ENCODE measurements at regions not wholly inside any gene's neighbourhood (a gene's known extent, or its start where the extent isn't known, plus 50 kb on each side); places are given as distances from the start of the nearest gene placed in this dataset.

- ATAC-seq (no peak), DNase-seq (no peak)
- no peak overlapping the region for H3K4me3 Mint-ChIP-seq
- H3K27ac Mint-ChIP-seq: no peak overlapping the region
- TF ChIP-seq CTCF (IDR thresholded peaks at IDR 0.05): no peak
- ChIA-PET POLR2A (no interaction called here), CTCF (no interaction called here)
- H3K4me1 Mint-ChIP-seq (ENCODE audit: low read depth): no peaks in the 10 kb centered on the region
- peaks cover 11% of the 10 kb centered on the region for H3K27me3 Mint-ChIP-seq
- H3K36me3 Mint-ChIP-seq (ENCODE audit: low read depth): no peaks in the 10 kb centered on the region
- H3K9me3 Mint-ChIP-seq: peaks cover 11% of the 10 kb centered on the region
- intact Hi-C loops (cut with micrococcal nuclease): no loop called here
These were observed 148.4 kb downstream of the TBXT start for GRCh38 chr6:166019214-166019613.

GRCh38 chr6:166017032-166017635, 150.5 kb downstream of the TBXT start:
- intact Hi-C loops (cut with micrococcal nuclease): no loop called here
- Mint-ChIP-seq H3K36me3 (ENCODE audit: low read depth) (no peaks in the 10 kb centered on the region), H3K9me3 (peaks cover 11% of the 10 kb centered on the region), H3K27ac (no peak overlapping the region), H3K27me3 (peaks cover 19% of the 10 kb centered on the region), H3K4me3 (no peak overlapping the region), H3K4me1 (ENCODE audit: low read depth) (no peaks in the 10 kb centered on the region)
- no peak for ATAC-seq
- DNase-seq: no peak
- POLR2A ChIA-PET: no interaction called here
- CTCF ChIA-PET: no interaction called here
- no peak for TF ChIP-seq CTCF (IDR thresholded peaks at IDR 0.05)

GRCh38 chr6:166014966-166015365, 152.7 kb downstream of the TBXT start:
- ATAC-seq (no peak), DNase-seq (no peak)
- no peaks in the 10 kb centered on the region for H3K4me1 Mint-ChIP-seq (ENCODE audit: low read depth)
- CTCF ChIA-PET: no interaction called here
- H3K27me3 Mint-ChIP-seq: peaks cover 30% of the 10 kb centered on the region
- no peak overlapping the region for H3K27ac Mint-ChIP-seq
- no peak for TF ChIP-seq CTCF (IDR thresholded peaks at IDR 0.05)
- POLR2A ChIA-PET: no interaction called here
- no peaks in the 10 kb centered on the region for H3K36me3 Mint-ChIP-seq (ENCODE audit: low read depth)
- intact Hi-C loops (cut with micrococcal nuclease): no loop called here
- peaks cover 11% of the 10 kb centered on the region for H3K9me3 Mint-ChIP-seq
- no peak overlapping the region for H3K4me3 Mint-ChIP-seq

- DNase-seq (no peak), ATAC-seq (no peak)
- H3K27ac Mint-ChIP-seq: no peak overlapping the region
- peaks cover 53% of the 10 kb centered on the region for H3K27me3 Mint-ChIP-seq
- ChIA-PET POLR2A (no interaction called here), CTCF (no interaction called here)
- H3K4me3 Mint-ChIP-seq: no peak overlapping the region
- no peaks in the 10 kb centered on the region for H3K36me3 Mint-ChIP-seq (ENCODE audit: low read depth)
- H3K4me1 Mint-ChIP-seq (ENCODE audit: low read depth): peaks cover 7% of the 10 kb centered on the region
- intact Hi-C loops (cut with micrococcal nuclease): no loop called here
- no peak for TF ChIP-seq CTCF (IDR thresholded peaks at IDR 0.05)
- H3K9me3 Mint-ChIP-seq: no peaks in the 10 kb centered on the region
These were observed 157.3 kb downstream of the TBXT start for GRCh38 chr6:166010136-166010960.

GRCh38 chr6:166009385-166010031, 158.1 kb downstream of the TBXT start:
- Mint-ChIP-seq H3K36me3 (ENCODE audit: low read depth) (no peaks in the 10 kb centered on the region), H3K27me3 (peaks cover 61% of the 10 kb centered on the region), H3K27ac (no peak overlapping the region), H3K4me3 (no peak overlapping the region), H3K4me1 (ENCODE audit: low read depth) (peaks cover 7% of the 10 kb centered on the region), H3K9me3 (no peaks in the 10 kb centered on the region)
- ChIA-PET POLR2A (no interaction called here), CTCF (no interaction called here)
- intact Hi-C loops (cut with micrococcal nuclease): no loop called here
- DNase-seq (no peak), ATAC-seq (no peak)
- no peak for TF ChIP-seq CTCF (IDR thresholded peaks at IDR 0.05)

Data from activated CD8-positive, alpha-beta T cell treated with anti-CD3 and anti-CD28 coated beads for 36 hours (primary cell).